GM12864 (cell line): ENCODE measurements at regions not wholly inside any gene's neighbourhood (a gene's known extent, or its start where the extent isn't known, plus 50 kb on each side); places are given as distances from the start of the nearest gene placed in this dataset.

Experiments
- DNase-seq: peaks from one replicate; pipeline ENCODE4 v3.0.0-alpha.2; 2011; ENCODE audit warnings: low read depth
- H3K4me3 ChIP-seq: 2 replicates; pipeline ENCODE4 v1.5.1; 2011; ENCODE audit warnings: mild to moderate bottlenecking, low read depth, low read length, control low read depth
- CTCF ChIP-seq: IDR thresholded peaks from 2 replicates; pipeline ENCODE4 v1.5.1; 2011; ENCODE audit warnings: low read depth, mild to moderate bottlenecking, moderate library complexity, low read length, control low read depth, inconsistent platforms; ENCODE audit errors: missing control alignments

DNA sequence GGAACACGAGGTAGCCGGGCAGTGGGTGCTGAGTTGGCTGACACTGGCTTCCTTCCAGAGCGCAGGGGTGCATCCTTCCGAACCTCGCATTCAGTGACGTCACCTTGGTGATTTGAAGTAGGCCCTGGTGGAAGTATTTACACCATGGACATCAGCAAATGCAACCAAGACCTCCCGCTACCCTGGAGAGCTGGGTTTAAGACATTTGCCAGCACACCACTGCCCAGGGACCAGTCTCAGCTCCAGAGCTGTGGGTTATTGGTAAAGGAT, 106.4 kb upstream of the GPR26 start:
- no peak overlapping the region for H3K4me3 ChIP-seq
- no peak for DNase-seq
- no peak for TF ChIP-seq CTCF

DNA sequence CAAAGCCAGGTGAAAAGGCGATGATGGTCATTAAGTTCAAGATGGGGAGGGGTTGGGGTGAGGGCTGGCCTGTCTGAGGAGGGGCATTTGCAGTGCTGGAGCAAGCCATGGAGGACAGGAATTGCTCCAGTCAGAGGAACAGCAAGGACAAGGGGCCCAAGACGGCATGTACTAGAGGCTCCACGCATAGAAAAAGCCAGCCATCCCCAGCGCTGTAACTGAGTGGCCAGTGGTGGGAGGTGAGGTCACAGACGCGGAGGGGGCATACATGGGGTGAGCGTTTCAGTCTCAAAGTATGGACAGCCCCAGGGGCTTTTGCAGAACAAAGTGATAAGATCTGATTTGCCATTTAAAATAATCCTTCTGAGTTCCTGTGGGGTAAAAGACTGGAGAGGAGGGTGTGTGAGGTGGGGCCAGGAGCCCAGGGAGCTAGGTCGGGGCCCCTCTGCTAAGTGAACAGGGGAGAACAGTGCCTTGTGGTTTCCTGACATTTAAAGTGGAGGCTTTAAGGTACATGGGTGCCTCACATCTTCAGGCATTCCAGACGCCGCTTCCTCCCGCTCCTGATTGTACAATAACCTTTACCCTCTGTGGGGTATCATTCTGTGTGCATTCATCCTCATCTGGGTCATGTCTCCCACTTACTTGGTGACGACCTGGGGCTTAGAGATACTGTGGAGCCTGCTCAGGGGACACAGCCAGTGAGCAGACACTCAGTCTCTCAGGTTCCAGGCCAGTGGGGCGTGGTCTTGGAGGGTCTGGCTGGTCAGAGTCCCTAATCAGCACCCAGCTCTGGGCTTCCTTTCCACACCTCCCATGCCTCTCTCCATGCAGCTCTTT, 105.6 kb upstream of the GPR26 start:
- no peak for TF ChIP-seq CTCF
- DNase-seq: no peak
- no peak overlapping the region for H3K4me3 ChIP-seq

- no peak overlapping the region for H3K4me3 ChIP-seq
- DNase-seq: no peak
- TF ChIP-seq CTCF: no peak
These were observed 105.1 kb upstream of the GPR26 start for GRCh38 chr10:123561141-123561440.

- H3K4me3 ChIP-seq: no peak overlapping the region
- DNase-seq: no peak
- TF ChIP-seq CTCF: no peak
These were observed 103.8 kb upstream of the GPR26 start for GRCh38 chr10:123562387-123562786.

DNA sequence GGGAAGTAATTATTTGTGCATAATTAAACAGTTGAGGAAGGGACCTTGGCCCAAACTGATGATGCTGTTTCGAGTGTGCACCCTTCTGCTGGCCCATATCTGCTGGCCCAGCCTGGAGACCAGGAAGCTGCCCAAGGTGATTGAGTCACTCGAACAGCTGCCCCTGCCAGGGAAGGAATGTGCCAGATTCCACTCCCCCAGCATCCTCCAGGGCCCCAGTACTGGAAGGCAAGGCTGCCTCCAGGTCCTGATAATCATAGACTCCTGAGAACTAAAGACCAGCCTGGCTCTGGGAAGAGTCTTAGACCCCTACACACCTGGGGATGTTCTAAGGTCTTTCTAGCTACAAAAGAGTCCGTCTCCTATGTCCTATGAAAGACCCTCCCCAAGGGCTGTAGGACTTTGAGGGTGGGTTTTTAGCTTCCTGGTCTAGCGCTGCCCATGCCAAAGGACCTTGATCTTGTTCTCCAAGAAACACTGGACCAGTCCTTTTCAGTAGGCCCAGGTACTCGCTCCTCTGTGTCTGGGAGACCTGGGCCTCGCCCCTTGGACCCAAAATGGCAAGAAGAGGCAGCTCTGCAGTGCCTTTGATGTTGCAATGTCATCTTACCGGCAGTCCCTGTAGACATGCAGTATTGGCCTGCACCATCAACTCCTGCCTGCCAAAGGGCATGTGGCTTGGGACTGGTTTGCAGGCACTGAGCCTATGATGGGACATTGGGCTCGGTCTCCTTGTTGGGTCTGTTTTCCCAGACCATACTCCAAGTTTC, 103.2 kb upstream of the GPR26 start:
- no peak for DNase-seq
- no peak overlapping the region for H3K4me3 ChIP-seq
- TF ChIP-seq CTCF: no peak

- TF ChIP-seq CTCF: no peak
- DNase-seq: no peak
- no peak overlapping the region for H3K4me3 ChIP-seq
These were observed 102.6 kb upstream of the GPR26 start for GRCh38 chr10:123563581-123563855.

DNA sequence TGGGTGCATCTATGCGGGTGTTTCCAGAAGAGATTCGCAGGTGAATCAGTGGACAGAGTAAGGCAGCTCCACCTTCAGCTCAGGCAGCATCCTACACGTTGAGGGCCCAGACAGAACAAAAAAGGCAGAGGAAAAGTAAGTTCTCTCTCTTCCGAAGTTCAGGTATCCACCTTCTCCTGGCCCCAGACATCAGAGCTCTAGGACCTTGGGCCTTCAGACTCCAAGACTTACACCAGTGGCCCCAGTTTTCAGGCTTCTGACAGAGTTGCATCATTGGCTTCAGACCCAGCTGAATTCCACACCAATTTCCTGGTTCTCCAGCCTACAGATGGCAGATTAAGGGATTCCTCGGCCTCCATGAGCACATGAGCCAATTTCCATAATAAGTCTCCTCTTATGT, 102.2 kb upstream of the GPR26 start:
- DNase-seq: no peak
- no peak overlapping the region for H3K4me3 ChIP-seq
- TF ChIP-seq CTCF: no peak
